ENCODE measurements at regions not wholly inside any gene's neighbourhood (a gene's known extent, or its start where the extent isn't known, plus 50 kb on each side); places are given as distances from the start of the nearest gene placed in this dataset.

DNA sequence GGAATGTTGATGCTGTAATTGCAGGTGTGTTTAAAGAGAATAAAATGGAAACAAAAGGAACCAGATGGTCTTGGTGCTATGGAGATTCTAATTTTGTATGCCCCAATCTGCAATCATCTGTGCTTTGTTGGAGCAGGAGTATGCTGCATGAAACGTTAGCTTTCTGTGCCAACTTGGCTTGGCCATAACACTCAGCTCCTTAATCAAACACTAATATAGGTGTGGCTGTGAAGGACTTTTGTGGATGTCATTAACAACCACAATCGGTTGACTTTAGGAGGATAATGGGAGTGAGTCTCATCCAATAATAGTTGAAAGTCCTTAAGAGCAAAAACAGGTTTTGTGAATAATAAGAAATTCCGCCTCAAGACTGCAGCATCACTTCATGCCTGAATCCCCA is 399.2 kb downstream of the NLGN4X start:
- Mint-ChIP-seq H3K9me3 (no peaks in the 10 kb centered on the region), H3K4me1 (ENCODE audit: low read depth) (no peaks in the 10 kb centered on the region), H3K36me3 (ENCODE audit: low read depth) (no peaks in the 10 kb centered on the region), H3K4me3 (no peak overlapping the region), H3K27ac (no peak overlapping the region), H3K27me3 (ENCODE audit: low read depth) (no peaks in the 10 kb centered on the region)
- no peak for DNase-seq
- CTCF ChIA-PET, result no interaction called here
- intact Hi-C loops (cut with micrococcal nuclease), result no loop called here

DNA sequence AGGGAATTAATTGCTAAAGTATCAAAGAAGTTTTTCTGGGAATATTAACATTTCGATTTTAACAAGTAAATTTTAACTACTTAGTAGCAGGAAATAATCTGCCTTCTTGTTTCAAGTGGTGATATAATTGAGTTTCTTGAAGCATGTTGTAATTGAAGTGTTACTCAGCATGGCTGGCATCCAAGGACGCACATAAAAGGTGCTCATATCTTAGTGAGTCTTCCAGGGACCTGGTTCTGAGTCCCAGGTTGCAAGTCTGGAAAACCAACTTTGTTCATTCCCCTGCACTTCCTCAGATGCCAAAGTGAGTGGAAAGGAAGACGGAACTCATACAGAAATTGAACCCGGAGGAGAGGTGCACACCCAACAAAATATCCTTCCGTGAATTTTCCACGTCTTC is 399.6 kb downstream of the NLGN4X start:
- Mint-ChIP-seq H3K36me3 (ENCODE audit: low read depth) (no peaks in the 10 kb centered on the region), H3K4me1 (ENCODE audit: low read depth) (no peaks in the 10 kb centered on the region), H3K27ac (no peak overlapping the region), H3K27me3 (ENCODE audit: low read depth) (no peaks in the 10 kb centered on the region), H3K9me3 (no peaks in the 10 kb centered on the region), H3K4me3 (no peak overlapping the region)
- no peak for DNase-seq
- intact Hi-C loops (cut with micrococcal nuclease), result no loop called here
- CTCF ChIA-PET, result no interaction called here

- no peak overlapping the region for H3K27ac Mint-ChIP-seq
- peaks cover 4% of the 10 kb centered on the region for H3K9me3 Mint-ChIP-seq
- intact Hi-C loops (cut with micrococcal nuclease), result no loop called here
- no peaks in the 10 kb centered on the region for H3K4me1 Mint-ChIP-seq (ENCODE audit: low read depth)
- CTCF ChIA-PET, result no interaction called here
- no peaks in the 10 kb centered on the region for H3K27me3 Mint-ChIP-seq (ENCODE audit: low read depth)
- H3K36me3 Mint-ChIP-seq (ENCODE audit: low read depth), result no peaks in the 10 kb centered on the region
- DNase-seq, result no peak
- H3K4me3 Mint-ChIP-seq, result no peak overlapping the region
Measured at GRCh38 chrX:5823903-5824302, 404.8 kb downstream of the NLGN4X start.

- H3K36me3 Mint-ChIP-seq (ENCODE audit: low read depth), result no peaks in the 10 kb centered on the region
- H3K4me1 Mint-ChIP-seq (ENCODE audit: low read depth), result no peaks in the 10 kb centered on the region
- H3K27me3 Mint-ChIP-seq (ENCODE audit: low read depth), result no peaks in the 10 kb centered on the region
- H3K4me3 Mint-ChIP-seq, result no peak overlapping the region
- H3K9me3 Mint-ChIP-seq, result peaks cover 2% of the 10 kb centered on the region
- CTCF ChIA-PET, result no interaction called here
- no peak overlapping the region for H3K27ac Mint-ChIP-seq
- DNase-seq, result no peak
- intact Hi-C loops (cut with micrococcal nuclease), result no loop called here
Measured at GRCh38 chrX:5810636-5811035, 418.0 kb downstream of the NLGN4X start.

GRCh38 chrX:5807181-5807580 is 421.5 kb downstream of the NLGN4X start:
- CTCF ChIA-PET, result no interaction called here
- H3K4me1 Mint-ChIP-seq (ENCODE audit: low read depth), result no peaks in the 10 kb centered on the region
- H3K27ac Mint-ChIP-seq, result no peak overlapping the region
- intact Hi-C loops (cut with micrococcal nuclease), result no loop called here
- no peaks in the 10 kb centered on the region for H3K27me3 Mint-ChIP-seq (ENCODE audit: low read depth)
- peaks cover 2% of the 10 kb centered on the region for H3K9me3 Mint-ChIP-seq
- H3K36me3 Mint-ChIP-seq (ENCODE audit: low read depth), result no peaks in the 10 kb centered on the region
- no peak overlapping the region for H3K4me3 Mint-ChIP-seq
- no peak for DNase-seq

DNA sequence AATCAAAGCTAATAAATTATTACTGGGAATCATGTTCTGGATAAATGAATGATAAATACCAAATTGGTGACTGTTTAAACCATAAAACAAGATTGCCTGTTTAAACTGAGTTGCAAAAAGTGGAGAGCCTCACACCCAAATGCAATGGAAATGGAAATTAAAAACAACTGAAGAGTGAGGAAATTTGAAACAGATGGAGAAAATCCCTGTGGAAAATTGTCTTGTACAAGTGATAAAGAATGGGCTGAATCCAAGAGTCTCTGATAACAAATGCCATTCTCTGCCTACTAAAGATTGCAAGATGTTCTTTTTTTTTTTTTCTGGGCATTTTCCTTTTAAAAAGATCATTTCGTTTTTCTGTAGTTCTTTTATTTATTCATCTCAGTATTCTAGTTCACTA is 426.3 kb downstream of the NLGN4X start:
- Mint-ChIP-seq H3K36me3 (ENCODE audit: low read depth) (no peaks in the 10 kb centered on the region), H3K27ac (no peak overlapping the region), H3K27me3 (ENCODE audit: low read depth) (no peaks in the 10 kb centered on the region), H3K4me1 (ENCODE audit: low read depth) (no peaks in the 10 kb centered on the region), H3K4me3 (no peak overlapping the region), H3K9me3 (peaks cover 2% of the 10 kb centered on the region)
- DNase-seq, result no peak
- CTCF ChIA-PET, result no interaction called here
- intact Hi-C loops (cut with micrococcal nuclease), result no loop called here

DNA sequence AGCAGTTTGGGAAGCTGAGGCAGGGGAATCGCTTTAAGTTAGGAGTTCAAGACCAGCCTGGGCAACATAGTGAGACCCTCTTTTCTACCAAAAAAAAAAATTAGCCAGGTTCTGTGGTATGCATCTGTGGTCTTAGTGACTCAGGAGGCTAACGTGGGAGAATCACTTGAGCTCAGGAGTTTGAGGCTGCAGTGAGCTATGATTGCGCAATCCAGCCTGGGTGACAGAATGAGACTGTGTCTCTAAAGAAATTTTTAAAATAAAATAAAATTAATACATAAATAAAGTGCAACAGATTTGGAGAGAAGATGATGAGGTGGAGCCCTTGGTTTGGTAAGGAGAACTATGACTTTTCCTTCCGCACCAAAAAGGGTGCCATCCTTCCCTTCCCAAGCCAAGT is 436.9 kb downstream of the NLGN4X start:
- no peaks in the 10 kb centered on the region for H3K36me3 Mint-ChIP-seq (ENCODE audit: low read depth)
- CTCF ChIA-PET, result interaction anchor here (1.2 kb wide), 1 partner anchor 115 kb away, joined by 3 read pairs; no protein-coding TSS in a partner anchor
- no peak for DNase-seq

GRCh38 chrX:5788910-5789309 is 439.8 kb downstream of the NLGN4X start:
- DNase-seq, result no peak
- Mint-ChIP-seq H3K36me3 (ENCODE audit: low read depth) (no peaks in the 10 kb centered on the region), H3K4me1 (ENCODE audit: low read depth) (no peaks in the 10 kb centered on the region), H3K4me3 (no peak overlapping the region), H3K27ac (no peak overlapping the region), H3K9me3 (peaks cover 2% of the 10 kb centered on the region), H3K27me3 (ENCODE audit: low read depth) (no peaks in the 10 kb centered on the region)
- intact Hi-C loops (cut with micrococcal nuclease), result no loop called here
- CTCF ChIA-PET, result no interaction called here

More for the DNA sequence above, 436.9 kb downstream of the NLGN4X start:
- Mint-ChIP-seq H3K4me1 (ENCODE audit: low read depth) (no peaks in the 10 kb centered on the region), H3K9me3 (peaks cover 3% of the 10 kb centered on the region), H3K4me3 (no peak overlapping the region), H3K27me3 (ENCODE audit: low read depth) (no peaks in the 10 kb centered on the region), H3K27ac (no peak overlapping the region)
- intact Hi-C loops (cut with micrococcal nuclease), result no loop called here

- intact Hi-C loops (cut with micrococcal nuclease), result no loop called here
Measured at GRCh38 chrX:5780821-5781220, 447.8 kb downstream of the NLGN4X start.

DNA sequence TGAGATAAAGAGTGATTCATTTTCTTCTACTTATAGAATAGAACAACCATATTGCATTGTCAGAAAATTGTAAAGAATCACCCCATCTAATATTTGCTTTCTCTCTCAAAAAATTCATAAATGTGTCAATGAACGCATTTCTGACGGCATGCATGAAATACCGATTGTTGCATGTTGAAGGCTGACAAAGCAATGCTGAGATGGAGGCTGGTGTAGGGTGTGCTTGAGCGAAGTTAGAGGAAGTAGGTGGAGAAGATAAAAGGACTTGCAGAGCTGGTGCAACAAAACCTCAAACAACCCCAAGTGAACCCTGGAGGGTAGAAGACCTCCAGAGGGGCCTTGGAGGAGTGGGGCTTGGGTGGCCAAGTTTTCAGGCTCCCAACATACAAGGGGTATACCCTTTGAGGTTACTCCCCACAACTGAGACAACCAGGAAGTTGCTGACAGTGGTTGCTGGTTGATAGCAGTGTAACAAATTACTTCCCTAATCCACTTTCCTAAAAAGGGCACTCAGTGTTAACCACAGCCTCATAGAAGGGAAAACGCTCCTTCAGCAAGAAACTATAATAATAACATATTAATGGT is 452.7 kb downstream of the NLGN4X start:
- Mint-ChIP-seq H3K4me3 (no peak overlapping the region), H3K27ac (no peak overlapping the region), H3K27me3 (ENCODE audit: low read depth) (no peaks in the 10 kb centered on the region), H3K36me3 (ENCODE audit: low read depth) (no peaks in the 10 kb centered on the region), H3K9me3 (peaks cover 4% of the 10 kb centered on the region), H3K4me1 (ENCODE audit: low read depth) (no peaks in the 10 kb centered on the region)
- no peak for DNase-seq
- CTCF ChIA-PET, result no interaction called here
- intact Hi-C loops (cut with micrococcal nuclease), result no loop called here

More at GRCh38 chrX:5780821-5781220, 447.8 kb downstream of the NLGN4X start:
- no peaks in the 10 kb centered on the region for H3K36me3 Mint-ChIP-seq (ENCODE audit: low read depth)
- CTCF ChIA-PET, result no interaction called here
- no peaks in the 10 kb centered on the region for H3K27me3 Mint-ChIP-seq (ENCODE audit: low read depth)
- H3K4me3 Mint-ChIP-seq, result no peak overlapping the region
- no peak for DNase-seq
- no peak overlapping the region for H3K27ac Mint-ChIP-seq
- H3K4me1 Mint-ChIP-seq (ENCODE audit: low read depth), result no peaks in the 10 kb centered on the region
- H3K9me3 Mint-ChIP-seq, result peaks cover 4% of the 10 kb centered on the region

DNA sequence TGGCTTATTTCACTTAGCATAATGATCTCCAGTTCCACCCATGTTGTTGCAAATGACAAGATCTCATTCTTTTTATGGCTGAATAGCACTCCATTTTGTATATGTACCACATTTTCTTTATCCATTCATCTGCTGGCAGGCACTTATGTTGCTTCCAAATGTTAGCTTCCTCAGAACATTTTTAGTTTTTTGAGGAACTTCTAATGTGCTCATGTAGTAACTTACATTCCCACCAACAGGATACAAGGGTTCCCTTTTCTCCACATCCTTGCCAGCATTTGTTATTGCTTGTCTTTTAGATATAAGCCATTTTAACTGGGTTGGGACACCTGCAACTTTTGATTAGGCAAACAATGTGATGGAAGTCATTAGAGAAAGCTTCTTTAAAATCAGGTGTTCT is 454.2 kb downstream of the NLGN4X start:
- CTCF ChIA-PET, result no interaction called here
- Mint-ChIP-seq H3K27me3 (ENCODE audit: low read depth) (no peaks in the 10 kb centered on the region), H3K27ac (no peak overlapping the region)

GRCh38 chrX:5771441-5771840 is 457.2 kb downstream of the NLGN4X start:
- DNase-seq, result no peak
- no peaks in the 10 kb centered on the region for H3K27me3 Mint-ChIP-seq (ENCODE audit: low read depth)
- peaks cover 1% of the 10 kb centered on the region for H3K9me3 Mint-ChIP-seq
- H3K36me3 Mint-ChIP-seq (ENCODE audit: low read depth), result no peaks in the 10 kb centered on the region
- H3K4me3 Mint-ChIP-seq, result no peak overlapping the region
- H3K4me1 Mint-ChIP-seq (ENCODE audit: low read depth), result no peaks in the 10 kb centered on the region
- intact Hi-C loops (cut with micrococcal nuclease), result no loop called here
- no peak overlapping the region for H3K27ac Mint-ChIP-seq
- CTCF ChIA-PET, result no interaction called here

More for the DNA sequence above, 454.2 kb downstream of the NLGN4X start:
- DNase-seq, result no peak
- Mint-ChIP-seq H3K4me1 (ENCODE audit: low read depth) (no peaks in the 10 kb centered on the region), H3K9me3 (peaks cover 4% of the 10 kb centered on the region), H3K36me3 (ENCODE audit: low read depth) (no peaks in the 10 kb centered on the region), H3K4me3 (no peak overlapping the region)
- intact Hi-C loops (cut with micrococcal nuclease), result no loop called here

DNA sequence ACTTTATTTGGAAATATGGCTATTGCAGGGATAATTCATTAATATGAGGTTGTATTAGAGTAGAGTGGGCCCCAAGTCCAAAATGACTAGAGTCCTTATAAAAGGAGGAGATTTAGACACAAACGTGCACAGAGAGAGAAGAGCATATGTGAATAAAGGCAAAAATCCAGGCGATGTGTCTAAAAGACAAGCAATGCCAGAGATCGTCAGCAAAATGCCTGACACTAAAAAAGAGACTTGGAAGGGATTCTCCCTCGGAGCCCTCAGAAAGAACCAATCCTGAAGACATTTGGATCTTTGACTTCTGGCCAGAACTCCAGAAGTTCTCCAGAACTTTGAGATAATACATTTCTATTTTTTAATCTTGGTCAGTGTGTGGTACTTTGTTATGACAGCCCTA is 472.1 kb downstream of the NLGN4X start:
- intact Hi-C loops (cut with micrococcal nuclease), result no loop called here
- CTCF ChIA-PET, result no interaction called here
- H3K27me3 Mint-ChIP-seq (ENCODE audit: low read depth), result no peaks in the 10 kb centered on the region
- no peak for DNase-seq
- H3K27ac Mint-ChIP-seq, result no peak overlapping the region
- H3K9me3 Mint-ChIP-seq, result peaks cover 2% of the 10 kb centered on the region
- H3K36me3 Mint-ChIP-seq (ENCODE audit: low read depth), result no peaks in the 10 kb centered on the region
- H3K4me1 Mint-ChIP-seq (ENCODE audit: low read depth), result no peaks in the 10 kb centered on the region
- no peak overlapping the region for H3K4me3 Mint-ChIP-seq

DNA sequence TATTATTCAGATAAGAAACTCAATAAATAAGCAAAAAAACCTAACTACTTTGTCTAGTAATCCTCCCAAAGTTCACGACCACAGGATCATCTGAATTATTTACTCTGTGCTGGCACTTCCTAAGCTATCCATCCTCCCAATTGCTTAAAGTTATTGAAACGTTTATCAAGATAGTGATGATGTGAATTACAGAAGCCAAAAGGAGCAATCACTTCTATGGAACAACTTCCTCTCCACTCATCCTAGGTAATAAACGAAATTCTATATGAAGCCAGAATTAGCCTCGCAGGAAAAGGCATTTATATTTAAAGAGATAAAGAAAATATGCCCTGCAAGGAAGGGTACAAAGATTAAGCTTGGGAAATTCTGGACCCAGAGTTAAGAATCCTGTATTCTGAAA is 475.4 kb downstream of the NLGN4X start:
- no peak for DNase-seq

More for the DNA sequence above, 475.4 kb downstream of the NLGN4X start:
- Mint-ChIP-seq H3K27ac (no peak overlapping the region), H3K4me3 (no peak overlapping the region), H3K27me3 (ENCODE audit: low read depth) (no peaks in the 10 kb centered on the region), H3K9me3 (no peaks in the 10 kb centered on the region), H3K36me3 (ENCODE audit: low read depth) (no peaks in the 10 kb centered on the region), H3K4me1 (ENCODE audit: low read depth) (no peaks in the 10 kb centered on the region)
- intact Hi-C loops (cut with micrococcal nuclease), result no loop called here
- CTCF ChIA-PET, result no interaction called here
